ENCODE measurements at regions not wholly inside any gene's neighbourhood (a gene's known extent, or its start where the extent isn't known, plus 50 kb on each side); places are given as distances from the start of the nearest gene placed in this dataset.

DNA sequence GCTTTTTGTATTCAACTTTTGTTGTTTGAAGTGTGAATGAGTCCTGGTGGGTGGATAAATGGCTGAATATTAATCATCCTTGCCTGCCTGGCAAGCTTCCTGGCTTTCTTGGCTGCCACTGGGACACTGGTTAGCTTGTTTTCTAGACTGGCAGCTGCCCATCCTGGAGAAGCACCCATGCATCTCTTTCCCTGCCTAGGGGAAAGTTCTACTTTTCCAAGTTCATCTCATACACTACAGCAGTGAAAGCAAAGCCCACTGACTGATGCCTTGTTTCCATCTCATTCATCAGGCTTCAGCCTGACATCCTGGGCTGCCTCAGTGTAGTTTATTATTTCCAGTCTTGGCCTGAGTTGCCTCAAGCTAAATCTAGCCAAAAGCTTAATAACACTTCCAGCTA is 244.8 kb downstream of the PCDH20 start:
- Histone ChIP-seq H3K27ac (ENCODE audit: low read length) (no peak overlapping the region), H3K9me3 (ENCODE audit: control insufficient read depth, low read depth, low read length) (no peaks in the 10 kb centered on the region), H3K36me3 (ENCODE audit: control insufficient read depth, insufficient read depth, low read length) (no peaks in the 10 kb centered on the region), H3K27me3 (ENCODE audit: control insufficient read depth, insufficient read depth, low read length) (no peaks in the 10 kb centered on the region), H3K4me3 (ENCODE audit: low read length) (no peak overlapping the region), H3K4me1 (ENCODE audit: control insufficient read depth, insufficient read depth, low read length) (no peaks in the 10 kb centered on the region)
- DNase-seq = no peak

DNA sequence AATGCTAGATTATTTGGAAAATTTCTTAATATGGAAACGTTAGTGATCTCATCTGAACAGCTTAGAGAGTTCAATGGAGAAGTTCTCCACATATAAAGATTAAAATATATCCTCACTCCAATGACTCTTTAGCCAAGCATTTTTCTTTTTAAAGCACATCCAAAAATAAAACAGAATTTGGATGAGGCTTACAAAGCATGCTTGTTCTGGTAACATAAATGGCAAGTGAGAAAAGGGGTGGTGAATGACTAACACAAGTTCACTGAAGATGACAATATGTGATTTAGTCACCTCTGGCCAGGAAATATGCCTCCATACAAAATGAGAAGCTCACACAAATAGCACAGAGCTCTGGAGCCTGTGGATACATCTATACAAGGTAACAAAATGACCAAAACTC is 253.0 kb downstream of the PCDH20 start:
- Histone ChIP-seq H3K27ac (ENCODE audit: low read length) (no peak overlapping the region), H3K9me3 (ENCODE audit: control insufficient read depth, low read depth, low read length) (no peaks in the 10 kb centered on the region), H3K4me3 (ENCODE audit: low read length) (no peak overlapping the region), H3K27me3 (ENCODE audit: control insufficient read depth, insufficient read depth, low read length) (no peaks in the 10 kb centered on the region), H3K4me1 (ENCODE audit: control insufficient read depth, insufficient read depth, low read length) (no peaks in the 10 kb centered on the region), H3K36me3 (ENCODE audit: control insufficient read depth, insufficient read depth, low read length) (no peaks in the 10 kb centered on the region)
- WGBS (ENCODE audit: insufficient coverage, low lambda C conversion rate) = 88% methylated on average over 1 of the region's 1 CpG
- no peak for DNase-seq

DNA sequence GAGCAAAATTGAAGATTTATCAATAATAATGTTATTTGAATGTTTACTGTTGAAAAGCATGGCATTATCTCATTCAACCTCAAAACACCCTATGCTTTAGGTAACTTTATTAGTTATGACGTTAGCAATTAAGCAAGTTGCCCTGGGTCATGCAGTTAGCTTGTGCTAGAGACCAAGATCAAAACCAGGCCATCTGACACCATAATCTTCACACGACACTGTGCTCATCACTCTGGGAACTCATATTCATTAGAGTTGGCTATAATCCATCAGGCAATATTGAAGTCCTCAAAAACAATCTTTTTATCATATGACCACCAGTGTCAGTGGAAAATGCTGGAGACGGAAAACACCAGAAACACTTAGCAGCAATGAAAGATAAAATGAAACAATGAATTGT is 253.5 kb downstream of the PCDH20 start:
- no peaks in the 10 kb centered on the region for H3K27me3 ChIP-seq (ENCODE audit: control insufficient read depth, insufficient read depth, low read length)
- H3K27ac ChIP-seq (ENCODE audit: low read length) = no peak overlapping the region
- DNase-seq = no peak
- no peaks in the 10 kb centered on the region for H3K36me3 ChIP-seq (ENCODE audit: control insufficient read depth, insufficient read depth, low read length)
- no peak overlapping the region for H3K4me3 ChIP-seq (ENCODE audit: low read length)
- no CpG with 5 or more reads among the region's 3 CpGs for WGBS (ENCODE audit: insufficient coverage, low lambda C conversion rate)
- no peaks in the 10 kb centered on the region for H3K9me3 ChIP-seq (ENCODE audit: control insufficient read depth, low read depth, low read length)
- H3K4me1 ChIP-seq (ENCODE audit: control insufficient read depth, insufficient read depth, low read length) = no peaks in the 10 kb centered on the region

DNA sequence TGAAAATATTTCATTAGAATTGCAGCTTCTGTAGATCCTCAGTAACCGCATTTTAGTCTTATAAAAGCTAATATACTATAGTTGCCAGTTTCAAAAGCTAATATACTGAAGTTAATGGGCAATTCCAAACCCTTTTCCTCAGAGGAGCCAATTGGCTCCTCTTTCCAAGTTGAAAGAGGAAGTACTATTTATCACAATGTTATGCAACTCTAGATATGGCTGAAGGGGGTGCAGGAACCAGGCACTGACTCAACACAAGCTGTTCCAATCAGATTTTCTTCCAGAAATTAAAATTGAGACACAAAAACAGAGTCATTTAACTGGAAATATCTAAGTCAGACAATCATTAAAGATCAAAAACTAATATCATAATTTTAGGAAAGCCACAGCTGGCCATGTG is 258.9 kb downstream of the PCDH20 start:
- H3K9me3 ChIP-seq (ENCODE audit: control insufficient read depth, low read depth, low read length) = no peaks in the 10 kb centered on the region
- H3K36me3 ChIP-seq (ENCODE audit: control insufficient read depth, insufficient read depth, low read length) = no peaks in the 10 kb centered on the region
- no peak overlapping the region for H3K27ac ChIP-seq (ENCODE audit: low read length)
- H3K4me1 ChIP-seq (ENCODE audit: control insufficient read depth, insufficient read depth, low read length) = no peaks in the 10 kb centered on the region
- H3K27me3 ChIP-seq (ENCODE audit: control insufficient read depth, insufficient read depth, low read length) = no peaks in the 10 kb centered on the region
- no peak for DNase-seq
- no peak overlapping the region for H3K4me3 ChIP-seq (ENCODE audit: low read length)
- WGBS (ENCODE audit: insufficient coverage, low lambda C conversion rate) = no CpG with 5 or more reads among the region's 1 CpG

DNA sequence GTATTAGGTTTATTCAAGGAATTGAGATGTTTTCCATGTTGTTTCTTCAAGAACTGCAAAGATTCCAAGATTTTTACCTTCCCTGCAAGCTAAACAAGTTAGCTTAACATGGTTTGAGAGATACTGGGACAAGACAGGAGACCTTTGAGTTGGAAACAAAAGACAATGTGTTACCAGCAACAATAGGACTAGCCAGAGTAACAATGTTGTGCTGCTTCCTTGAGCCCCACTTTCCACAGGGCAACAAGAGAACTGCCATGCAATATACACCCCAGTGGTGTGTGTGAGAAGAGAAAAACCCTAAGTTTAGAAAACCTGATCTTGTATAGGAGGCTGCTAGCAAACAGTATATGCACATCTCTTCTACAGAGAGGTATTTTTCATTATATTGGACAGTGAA is 264.6 kb downstream of the PCDH20 start:
- H3K36me3 ChIP-seq (ENCODE audit: control insufficient read depth, insufficient read depth, low read length) = no peaks in the 10 kb centered on the region
- no peak for DNase-seq
- H3K4me1 ChIP-seq (ENCODE audit: control insufficient read depth, insufficient read depth, low read length) = no peaks in the 10 kb centered on the region
- H3K4me3 ChIP-seq (ENCODE audit: low read length) = no peak overlapping the region
- H3K9me3 ChIP-seq (ENCODE audit: control insufficient read depth, low read depth, low read length) = no peaks in the 10 kb centered on the region
- no peaks in the 10 kb centered on the region for H3K27me3 ChIP-seq (ENCODE audit: control insufficient read depth, insufficient read depth, low read length)
- H3K27ac ChIP-seq (ENCODE audit: low read length) = no peak overlapping the region

DNA sequence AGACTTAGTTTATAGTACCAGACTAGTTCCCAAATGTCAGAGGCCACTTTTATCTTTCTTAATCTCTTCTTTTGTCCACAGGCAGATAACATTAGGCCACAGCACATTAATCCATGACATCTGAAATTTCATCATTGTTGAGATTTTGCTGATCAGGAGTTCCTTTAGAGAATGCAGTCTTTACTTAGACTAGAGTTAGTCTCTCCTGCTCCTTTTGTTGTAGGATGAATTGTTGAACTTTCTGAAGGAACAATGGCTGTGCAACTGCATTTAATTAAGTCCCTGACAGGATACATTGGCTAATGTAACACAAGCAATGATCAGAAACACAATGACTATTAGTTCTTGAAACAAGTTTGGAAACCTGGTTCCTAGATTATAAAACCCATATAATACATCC is 266.3 kb downstream of the PCDH20 start:
- Histone ChIP-seq H3K4me1 (ENCODE audit: control insufficient read depth, insufficient read depth, low read length) (no peaks in the 10 kb centered on the region), H3K36me3 (ENCODE audit: control insufficient read depth, insufficient read depth, low read length) (no peaks in the 10 kb centered on the region), H3K4me3 (ENCODE audit: low read length) (no peak overlapping the region), H3K27me3 (ENCODE audit: control insufficient read depth, insufficient read depth, low read length) (no peaks in the 10 kb centered on the region), H3K27ac (ENCODE audit: low read length) (no peak overlapping the region), H3K9me3 (ENCODE audit: control insufficient read depth, low read depth, low read length) (peaks cover 3% of the 10 kb centered on the region)
- DNase-seq = no peak

DNA sequence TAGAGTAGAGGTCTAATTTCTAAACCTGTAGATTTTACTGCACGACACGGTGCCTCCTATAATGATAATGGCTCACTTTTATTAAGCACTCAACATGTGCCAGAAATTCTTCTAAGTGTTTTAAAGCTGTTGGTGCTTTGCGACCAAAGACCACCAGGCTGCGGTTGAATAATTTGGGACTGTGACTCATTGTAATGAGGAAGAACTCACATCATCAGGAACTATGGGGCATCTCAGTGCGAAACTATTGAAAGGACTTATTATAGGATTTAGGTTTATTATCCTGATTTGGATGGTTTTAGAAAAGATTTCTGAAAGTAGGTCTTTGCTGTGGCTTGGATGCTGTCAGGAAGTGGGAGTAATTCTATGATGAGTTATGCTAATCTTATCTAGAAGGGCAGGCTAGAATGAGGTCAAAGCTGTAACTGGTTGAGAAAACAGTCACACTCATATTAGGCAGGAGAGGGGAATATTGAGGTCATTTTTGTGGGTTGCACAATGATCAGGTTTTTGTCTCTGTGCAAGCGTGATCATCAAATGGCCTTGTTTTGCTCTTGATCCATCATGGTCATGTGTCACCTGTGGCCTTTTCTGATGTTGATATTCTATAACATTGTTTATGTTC is 266.8 kb downstream of the PCDH20 start:
- Histone ChIP-seq H3K36me3 (ENCODE audit: control insufficient read depth, insufficient read depth, low read length) (no peaks in the 10 kb centered on the region), H3K9me3 (ENCODE audit: control insufficient read depth, low read depth, low read length) (peaks cover 3% of the 10 kb centered on the region), H3K4me1 (ENCODE audit: control insufficient read depth, insufficient read depth, low read length) (no peaks in the 10 kb centered on the region), H3K27ac (ENCODE audit: low read length) (no peak overlapping the region), H3K4me3 (ENCODE audit: low read length) (no peak overlapping the region), H3K27me3 (ENCODE audit: control insufficient read depth, insufficient read depth, low read length) (no peaks in the 10 kb centered on the region)
- WGBS (ENCODE audit: insufficient coverage, low lambda C conversion rate) = no CpG with 5 or more reads among the region's 6 CpGs
- no peak for DNase-seq

DNA sequence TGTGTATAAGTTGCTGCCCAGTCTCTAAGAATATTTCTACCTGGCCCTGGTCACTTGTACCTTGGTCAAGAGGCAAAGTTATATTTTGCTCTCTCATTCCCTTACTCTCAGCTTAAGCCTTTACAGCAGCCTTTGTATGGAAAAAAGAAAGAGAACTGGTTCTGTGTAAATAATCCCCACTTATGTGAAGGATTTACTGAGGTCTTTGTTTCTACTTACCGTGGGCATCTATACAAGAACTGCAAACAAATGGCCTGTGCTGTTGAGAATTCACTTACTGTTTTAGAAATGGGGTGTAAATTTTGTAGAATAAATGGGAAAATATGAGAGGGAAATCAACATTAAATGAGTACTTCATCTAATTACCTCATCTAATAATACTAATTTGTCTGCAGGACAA is 267.4 kb downstream of the PCDH20 start:
- WGBS (ENCODE audit: insufficient coverage, low lambda C conversion rate) = no CpG with 5 or more reads among the region's 1 CpG
- no peak overlapping the region for H3K27ac ChIP-seq (ENCODE audit: low read length)
- no peak for DNase-seq
- no peaks in the 10 kb centered on the region for H3K4me1 ChIP-seq (ENCODE audit: control insufficient read depth, insufficient read depth, low read length)
- H3K9me3 ChIP-seq (ENCODE audit: control insufficient read depth, low read depth, low read length) = peaks cover 3% of the 10 kb centered on the region
- H3K27me3 ChIP-seq (ENCODE audit: control insufficient read depth, insufficient read depth, low read length) = no peaks in the 10 kb centered on the region
- H3K4me3 ChIP-seq (ENCODE audit: low read length) = no peak overlapping the region
- no peaks in the 10 kb centered on the region for H3K36me3 ChIP-seq (ENCODE audit: control insufficient read depth, insufficient read depth, low read length)

DNA sequence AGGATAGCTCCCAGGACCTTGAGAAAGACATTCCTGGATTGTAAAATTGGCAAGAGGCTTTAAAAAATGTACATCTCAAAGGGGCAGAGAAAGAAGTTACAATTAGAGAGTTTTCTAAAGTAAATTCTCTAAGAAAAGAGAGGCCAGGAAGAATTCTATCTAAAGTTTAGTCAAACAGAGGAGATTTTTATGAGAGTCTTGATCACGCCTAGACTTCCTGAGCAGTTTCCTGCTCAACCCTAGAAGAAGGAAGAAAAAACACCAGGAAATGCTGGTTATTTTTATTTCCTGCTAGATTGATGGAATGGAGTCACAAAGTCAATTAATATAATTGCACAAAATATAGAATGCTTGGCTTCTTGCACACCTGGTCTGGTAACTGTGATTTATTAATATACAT is 269.1 kb downstream of the PCDH20 start:
- no peak for DNase-seq
- no CpG with 5 or more reads among the region's 1 CpG for WGBS (ENCODE audit: insufficient coverage, low lambda C conversion rate)
- H3K4me1 ChIP-seq (ENCODE audit: control insufficient read depth, insufficient read depth, low read length) = no peaks in the 10 kb centered on the region

DNA sequence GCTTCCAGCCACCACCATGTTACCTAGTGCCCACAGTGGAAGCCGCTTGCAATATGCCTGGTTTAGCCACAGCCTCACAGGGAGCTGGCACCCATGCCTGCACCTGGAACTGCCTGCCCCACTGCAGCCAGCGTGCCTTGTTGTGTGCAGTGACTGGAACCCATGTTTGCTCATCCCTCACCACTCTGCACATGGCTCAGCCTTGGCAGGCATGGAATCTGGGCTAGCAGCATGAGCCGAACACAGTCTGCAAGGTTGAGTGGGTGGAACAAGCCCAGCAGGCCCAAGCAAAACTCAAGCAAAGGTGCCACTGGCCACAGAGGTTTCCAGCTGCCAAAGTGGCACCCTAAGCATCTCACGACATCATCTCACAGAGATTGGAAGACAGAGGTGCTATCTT is 269.5 kb downstream of the PCDH20 start:
- WGBS (ENCODE audit: insufficient coverage, low lambda C conversion rate) = no CpG with 5 or more reads among the region's 4 CpGs
- H3K9me3 ChIP-seq (ENCODE audit: control insufficient read depth, low read depth, low read length) = peaks cover 3% of the 10 kb centered on the region

More for the DNA sequence above, 269.1 kb downstream of the PCDH20 start:
- H3K27ac ChIP-seq (ENCODE audit: low read length) = no peak overlapping the region
- peaks cover 3% of the 10 kb centered on the region for H3K9me3 ChIP-seq (ENCODE audit: control insufficient read depth, low read depth, low read length)
- no peak overlapping the region for H3K4me3 ChIP-seq (ENCODE audit: low read length)
- H3K27me3 ChIP-seq (ENCODE audit: control insufficient read depth, insufficient read depth, low read length) = no peaks in the 10 kb centered on the region
- no peaks in the 10 kb centered on the region for H3K36me3 ChIP-seq (ENCODE audit: control insufficient read depth, insufficient read depth, low read length)

DNA sequence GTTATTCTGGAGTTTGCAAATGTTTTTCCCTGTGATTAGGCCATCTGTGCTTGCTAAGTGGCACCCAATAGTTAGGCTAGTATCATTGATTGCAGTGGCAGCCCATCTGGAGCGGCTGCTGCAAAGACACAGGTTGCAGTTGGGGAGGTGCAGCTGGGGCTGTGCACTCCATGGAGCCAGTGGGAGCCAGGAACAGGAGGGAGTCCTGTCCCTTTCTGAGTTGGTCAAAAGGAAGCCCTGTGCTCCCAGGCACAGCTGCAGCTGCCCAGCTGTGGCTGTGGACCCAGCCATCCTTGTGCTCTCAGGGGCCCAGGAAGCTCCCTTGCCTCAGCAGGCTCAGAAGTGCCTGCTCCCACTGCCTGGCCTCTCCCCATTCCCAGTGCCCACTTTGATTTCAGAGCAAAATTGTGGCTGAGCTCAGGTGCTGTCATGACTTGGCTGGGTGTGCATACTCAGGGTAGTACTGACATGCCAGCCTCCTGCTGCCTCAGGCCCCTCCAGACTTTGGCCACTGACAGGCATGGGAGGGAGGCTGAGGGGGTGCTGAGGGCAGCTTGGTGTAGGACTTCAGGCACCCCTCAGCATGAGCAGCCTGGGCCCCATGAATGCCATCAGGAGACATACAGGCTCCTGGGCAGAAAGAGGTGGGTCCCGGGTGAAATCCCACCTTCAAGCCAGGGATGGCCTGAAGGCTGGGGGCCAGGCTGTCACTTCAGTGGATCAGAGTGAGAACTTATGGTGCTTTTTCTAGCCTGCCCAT is 270.6 kb downstream of the PCDH20 start:
- no peaks in the 10 kb centered on the region for H3K36me3 ChIP-seq (ENCODE audit: control insufficient read depth, insufficient read depth, low read length)
- H3K4me3 ChIP-seq (ENCODE audit: low read length) = no peak overlapping the region
- no peaks in the 10 kb centered on the region for H3K27me3 ChIP-seq (ENCODE audit: control insufficient read depth, insufficient read depth, low read length)
- no peak for DNase-seq
- no peaks in the 10 kb centered on the region for H3K4me1 ChIP-seq (ENCODE audit: control insufficient read depth, insufficient read depth, low read length)
- H3K27ac ChIP-seq (ENCODE audit: low read length) = no peak overlapping the region
- H3K9me3 ChIP-seq (ENCODE audit: control insufficient read depth, low read depth, low read length) = peaks cover 3% of the 10 kb centered on the region
- WGBS (ENCODE audit: insufficient coverage, low lambda C conversion rate) = no CpG with 5 or more reads among the region's 2 CpGs

More for the DNA sequence above, 269.5 kb downstream of the PCDH20 start:
- no peak overlapping the region for H3K4me3 ChIP-seq (ENCODE audit: low read length)
- DNase-seq = no peak
- H3K27me3 ChIP-seq (ENCODE audit: control insufficient read depth, insufficient read depth, low read length) = no peaks in the 10 kb centered on the region
- H3K36me3 ChIP-seq (ENCODE audit: control insufficient read depth, insufficient read depth, low read length) = no peaks in the 10 kb centered on the region
- no peak overlapping the region for H3K27ac ChIP-seq (ENCODE audit: low read length)
- no peaks in the 10 kb centered on the region for H3K4me1 ChIP-seq (ENCODE audit: control insufficient read depth, insufficient read depth, low read length)
